Myocyte (in vitro differentiated cells): ENCODE measurements at regions not wholly inside any gene's neighbourhood (a gene's known extent, or its start where the extent isn't known, plus 50 kb on each side); places are given as distances from the start of the nearest gene placed in this dataset.

Experiments used
- DNase-seq: peaks from one replicate; pipeline ENCODE4 v3.0.0-alpha.2; 2012; ENCODE audit warnings: low read depth

DNA sequence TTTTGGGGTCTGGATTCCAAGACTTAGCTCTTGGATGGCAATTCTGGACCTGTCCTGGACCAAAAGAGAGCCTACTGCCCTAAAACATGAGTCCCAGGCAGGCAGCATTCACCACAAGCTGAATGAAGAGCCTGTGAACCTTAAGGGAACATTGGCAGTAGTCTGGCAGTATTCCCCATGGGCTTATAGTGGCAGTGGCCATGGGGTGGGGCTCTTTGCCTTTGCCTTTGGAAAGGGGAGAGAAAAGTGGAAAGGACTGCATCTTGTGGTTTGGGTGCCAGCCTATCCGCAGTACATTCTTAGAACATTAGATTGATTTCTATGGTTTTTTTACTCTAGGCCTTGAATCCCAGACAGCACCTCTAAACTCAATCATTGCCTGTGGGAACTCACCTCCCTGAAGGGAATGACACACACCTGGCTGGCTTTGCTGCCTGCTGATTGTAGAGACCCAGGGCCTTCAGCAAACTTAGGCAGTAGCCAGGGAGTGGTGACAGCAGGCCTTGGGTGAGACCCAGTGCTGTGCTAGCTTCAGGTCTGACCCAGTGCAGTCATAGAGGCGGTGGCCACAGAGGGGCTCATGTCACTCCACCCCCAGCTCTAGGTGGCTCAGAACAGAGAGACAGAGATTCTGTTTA, 216.3 kb downstream of the CETN3 start:
- no peak for DNase-seq

DNA sequence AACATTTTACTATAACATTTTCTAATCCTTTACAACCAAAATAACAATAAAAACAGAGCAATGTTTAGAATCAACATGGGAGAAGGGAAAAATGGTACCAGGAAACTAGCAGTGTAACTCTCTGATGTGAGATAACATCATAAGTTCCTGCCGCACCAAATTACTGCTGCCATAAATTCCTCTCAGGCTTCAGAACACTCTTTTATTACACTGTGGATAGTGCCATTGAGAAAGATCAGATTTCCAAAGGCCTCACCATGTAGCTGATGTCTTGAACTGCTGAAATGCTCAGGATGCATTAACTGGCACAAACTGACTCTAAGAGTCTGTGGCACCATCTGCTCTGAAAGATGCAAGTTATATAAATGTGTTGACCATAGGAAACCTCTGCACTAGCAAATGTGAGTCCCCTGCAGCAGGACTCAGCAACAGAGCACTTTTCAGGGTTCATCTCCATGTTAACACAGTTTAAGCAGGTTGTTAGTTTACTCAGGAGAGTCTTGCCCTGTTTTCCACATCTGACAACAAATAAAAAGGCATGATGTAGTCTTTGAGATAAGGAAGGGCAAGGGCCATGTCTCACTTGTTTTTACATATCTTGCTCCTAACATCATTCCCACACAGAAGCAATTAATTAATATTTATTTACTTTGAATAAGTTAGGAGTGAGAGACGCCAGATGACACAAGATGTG, 218.1 kb downstream of the CETN3 start:
- no peak for DNase-seq

DNA sequence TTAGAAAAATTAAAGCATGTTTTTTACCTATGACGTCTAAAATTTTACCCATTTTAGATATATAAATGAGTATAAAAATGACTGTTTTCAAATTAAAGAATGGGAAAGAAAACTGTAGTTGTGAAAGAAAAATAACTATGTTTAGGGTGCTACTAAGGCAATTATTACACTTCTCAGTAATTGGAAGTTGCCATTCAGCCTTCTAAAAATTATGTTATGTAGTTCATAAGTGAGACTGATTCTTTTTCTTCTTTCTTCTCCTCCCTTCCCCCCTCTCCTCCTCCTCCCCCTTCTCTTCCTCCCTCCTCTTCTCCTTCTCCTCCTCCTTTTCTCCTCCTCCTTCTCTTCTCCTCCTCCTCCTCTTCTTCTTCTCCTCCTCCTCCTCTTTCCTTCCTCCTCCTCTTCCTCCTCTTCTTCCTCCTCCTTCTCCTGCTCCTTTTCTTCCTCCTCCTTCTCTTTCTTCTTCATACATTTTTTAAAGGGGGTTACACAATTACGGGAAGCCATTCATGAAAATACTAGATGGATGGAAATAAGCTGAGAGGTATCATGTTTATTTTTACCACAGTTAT, 223.6 kb downstream of the CETN3 start:
- DNase-seq, result no peak

DNA sequence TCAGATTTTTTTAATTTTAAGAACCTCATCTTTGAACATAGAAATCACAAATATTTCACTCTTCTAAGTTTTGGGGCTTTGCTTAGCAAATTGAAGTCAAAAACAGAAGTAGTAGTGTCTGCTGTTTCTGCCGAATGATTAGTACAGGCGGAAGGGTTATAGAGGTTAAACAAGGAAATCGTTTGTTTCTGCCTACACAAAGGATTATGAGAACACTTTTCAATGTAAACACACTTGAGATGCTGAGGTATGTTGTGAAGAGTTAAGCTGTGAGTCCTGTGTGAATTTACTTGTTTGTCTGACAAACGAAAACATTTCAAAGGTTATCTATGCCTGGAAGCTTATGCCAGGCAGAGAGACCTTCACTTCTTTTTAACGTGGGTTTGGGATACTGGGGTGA, 224.8 kb downstream of the CETN3 start:
- DNase-seq, result no peak

DNA sequence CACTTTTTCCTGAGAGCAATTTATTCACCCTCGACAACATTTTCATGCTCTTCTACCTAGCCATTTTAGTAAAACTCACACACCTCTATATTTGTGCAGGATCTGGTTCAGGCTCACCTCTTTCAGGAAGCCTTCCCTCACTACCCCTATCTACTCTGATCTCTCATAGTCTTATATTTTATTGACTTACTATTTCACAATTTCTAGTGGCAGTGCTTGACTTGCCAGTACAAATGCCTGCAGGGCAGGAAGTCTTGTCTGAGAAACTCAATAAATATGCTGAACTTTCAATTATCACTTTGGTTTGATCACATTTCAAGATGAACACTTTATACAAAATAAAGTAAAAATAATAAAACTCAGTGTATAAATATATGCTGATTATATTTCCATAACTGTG, 226.8 kb downstream of the CETN3 start:
- no peak for DNase-seq

DNA sequence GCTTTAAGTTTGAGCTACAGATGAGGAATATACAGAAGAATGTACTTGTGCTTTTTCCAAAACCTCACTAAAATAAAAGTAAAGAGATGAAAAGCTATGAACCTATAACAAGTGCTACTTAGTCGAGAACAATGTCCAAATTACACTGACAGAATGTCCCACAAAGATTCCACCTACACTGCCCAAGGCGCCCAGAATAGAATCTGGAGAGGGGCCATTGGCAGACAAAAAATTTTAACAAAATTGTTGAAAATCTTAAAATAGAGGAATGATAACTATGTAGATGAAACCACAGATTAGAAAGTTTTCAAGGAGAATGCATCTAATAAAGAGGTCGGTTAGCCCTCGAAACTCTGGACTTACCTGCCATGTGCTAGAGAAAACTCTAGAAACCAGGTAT, 235.3 kb downstream of the CETN3 start:
- no peak for DNase-seq

DNA sequence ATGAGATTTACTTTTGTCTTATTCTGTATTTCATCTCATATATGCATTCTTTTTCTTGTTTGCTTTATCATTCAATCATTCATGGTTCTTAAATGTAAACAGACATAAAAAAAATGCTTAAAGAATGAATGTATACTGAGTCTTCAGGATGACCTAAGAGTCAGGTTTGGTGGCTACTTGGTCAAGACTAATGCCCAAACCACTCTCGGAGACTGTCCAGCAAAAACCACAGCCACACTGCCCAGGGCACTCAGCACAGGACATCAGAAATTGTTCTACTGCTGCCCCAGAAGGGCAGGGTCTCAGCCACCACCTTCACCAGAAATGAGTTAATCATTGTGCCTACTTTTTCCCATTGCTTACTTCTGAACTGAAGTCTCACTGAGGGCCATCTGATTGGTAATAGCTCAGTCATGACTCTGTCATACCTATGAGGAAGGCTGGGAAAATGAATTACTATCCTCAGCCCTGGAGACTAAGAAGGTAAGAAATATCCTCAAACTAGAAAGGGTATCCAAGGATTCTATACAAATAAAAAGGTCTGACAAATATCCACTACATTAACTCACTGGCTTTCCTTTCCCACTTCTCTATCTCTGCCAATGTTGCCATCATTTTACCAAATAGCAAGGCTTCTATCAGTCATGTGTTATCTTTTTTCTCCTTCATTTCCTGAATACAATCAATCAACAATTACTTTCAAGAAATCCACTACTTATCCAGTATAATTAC, 236.1 kb downstream of the CETN3 start:
- DNase-seq, result peak; percentile 24

DNA sequence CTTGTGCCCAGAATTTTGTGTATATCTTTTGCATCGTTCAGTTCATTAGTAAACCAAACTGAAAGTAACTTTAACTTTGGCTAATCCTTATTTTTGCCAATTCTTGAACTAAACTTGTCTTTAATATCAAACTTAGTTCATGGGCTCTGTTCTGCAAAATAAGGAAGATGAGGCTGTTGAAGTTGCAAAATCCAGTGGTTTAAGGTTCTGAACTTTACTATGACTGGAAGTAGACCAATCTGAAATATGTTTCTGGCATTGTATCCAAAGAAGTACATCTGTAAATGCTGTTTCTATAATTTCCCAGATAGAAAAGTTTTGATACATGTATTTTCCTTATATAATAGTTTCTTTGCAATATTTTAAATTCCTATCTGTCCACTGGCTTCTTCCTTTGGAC, 238.1 kb downstream of the CETN3 start:
- no peak for DNase-seq

DNA sequence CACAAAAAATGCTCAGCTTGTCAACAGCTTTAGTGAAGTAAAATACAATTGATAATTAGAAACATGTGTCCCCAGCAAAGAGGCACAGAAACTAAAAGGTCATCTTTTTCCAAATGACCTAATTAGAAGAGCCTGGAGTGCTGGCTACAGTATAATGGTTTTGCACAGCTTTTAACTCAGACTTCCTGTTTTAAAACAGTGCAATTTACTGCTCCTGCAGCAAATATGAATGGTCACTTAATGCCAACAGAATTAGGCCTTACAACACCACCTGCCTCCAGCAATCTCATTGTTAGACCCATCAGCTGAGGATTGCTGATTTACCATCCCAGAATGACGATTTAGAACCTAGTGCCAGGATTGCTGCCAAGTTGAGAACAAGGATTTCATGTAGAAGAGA, 239.3 kb downstream of the CETN3 start:
- DNase-seq, result peak; percentile 40

DNA sequence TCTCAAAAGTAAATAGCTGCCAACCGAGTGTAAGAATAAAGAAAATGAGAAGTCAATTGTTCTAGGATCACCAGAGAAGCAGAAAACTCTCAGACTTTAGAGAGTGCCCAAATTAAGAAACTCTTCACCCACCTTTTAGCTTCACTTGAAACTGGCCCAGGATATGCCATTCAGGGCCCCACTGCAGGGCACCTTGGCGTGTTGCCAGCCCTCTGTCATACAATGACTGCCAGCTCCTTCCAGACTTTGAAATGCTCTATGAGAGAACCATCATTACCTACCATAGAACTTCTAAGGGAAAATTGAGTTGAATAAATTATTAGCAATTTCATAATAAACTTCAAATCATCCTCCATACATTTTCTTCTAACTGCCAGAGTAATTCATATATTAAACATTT, 240.5 kb downstream of the CETN3 start:
- DNase-seq, result no peak

DNA sequence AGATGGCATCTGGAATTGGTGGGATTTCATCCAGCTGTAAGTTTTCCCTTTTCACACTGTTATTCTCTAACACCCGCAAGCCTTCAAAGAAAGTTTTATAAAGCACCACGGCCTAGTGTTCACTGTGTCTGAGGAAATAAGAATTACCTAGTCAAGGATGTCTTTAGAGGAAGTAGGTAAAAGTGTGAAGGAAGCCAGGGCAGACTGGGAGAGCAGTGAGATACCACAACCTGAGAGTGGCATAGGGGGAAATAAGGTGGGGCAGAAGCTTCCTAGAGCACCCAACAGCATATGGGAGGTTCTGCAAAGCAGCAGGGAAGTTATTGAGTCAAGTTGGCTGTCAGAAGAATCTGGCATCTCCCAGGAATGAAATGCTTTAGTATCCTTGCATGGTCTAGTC, 241.2 kb downstream of the CETN3 start:
- DNase-seq, result no peak

DNA sequence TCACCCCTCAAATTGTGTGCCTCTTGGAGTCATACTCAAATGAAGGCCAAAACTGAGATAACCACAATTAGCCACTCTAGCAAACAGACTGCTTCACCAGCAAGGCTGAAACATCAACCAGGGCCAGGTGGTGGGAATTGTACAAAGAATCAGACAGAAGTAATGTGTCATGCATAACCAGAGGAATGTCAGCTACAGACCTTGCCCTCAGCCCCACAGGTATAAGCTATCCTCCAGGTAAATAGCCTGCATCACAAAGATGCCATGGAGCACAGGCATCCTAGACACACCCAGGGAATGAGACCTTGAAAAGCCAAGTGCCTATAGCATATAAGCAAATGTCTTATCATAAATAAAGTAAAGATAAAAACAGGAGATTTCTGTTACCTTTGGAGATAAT, 242.7 kb downstream of the CETN3 start:
- no peak for DNase-seq

DNA sequence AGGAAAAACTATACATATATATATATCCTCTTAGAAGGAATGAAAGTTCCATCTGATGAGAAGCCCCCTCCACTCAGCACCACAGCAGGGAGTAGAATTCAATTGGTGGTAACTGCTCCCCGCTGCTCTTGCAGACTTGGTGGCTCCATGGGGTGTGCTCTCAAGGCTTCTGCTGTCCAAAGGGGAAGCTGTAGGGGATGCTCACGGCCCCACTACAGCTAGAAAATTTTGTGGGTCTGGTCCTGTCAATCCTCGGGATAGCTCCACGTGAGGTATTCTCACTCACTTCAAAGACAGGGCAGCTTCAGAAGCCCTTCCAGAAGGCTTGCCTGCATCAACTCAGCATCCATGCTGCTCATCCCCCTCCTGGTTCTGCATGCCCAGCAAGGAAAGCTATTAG, 247.2 kb downstream of the CETN3 start:
- DNase-seq, result no peak

DNA sequence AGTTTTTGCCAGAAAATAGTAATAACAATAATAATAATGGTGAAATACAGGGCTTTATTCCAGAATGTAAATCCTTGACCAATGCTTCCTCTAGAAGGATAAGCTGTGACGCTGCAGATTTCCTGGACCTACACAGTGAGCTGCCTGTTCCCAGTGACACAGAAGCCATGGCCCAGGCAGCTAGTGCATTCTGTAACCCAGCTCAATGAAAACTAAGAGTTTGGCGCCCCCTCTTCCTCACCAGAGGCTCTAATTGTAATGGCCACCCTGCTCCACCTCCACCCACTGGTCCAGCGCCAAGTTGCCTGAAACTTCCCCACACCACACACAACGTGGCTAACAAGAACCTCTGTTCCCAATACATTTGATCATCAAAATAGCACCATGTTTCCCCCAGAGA, 248.1 kb downstream of the CETN3 start:
- peak; percentile 41 for DNase-seq

DNA sequence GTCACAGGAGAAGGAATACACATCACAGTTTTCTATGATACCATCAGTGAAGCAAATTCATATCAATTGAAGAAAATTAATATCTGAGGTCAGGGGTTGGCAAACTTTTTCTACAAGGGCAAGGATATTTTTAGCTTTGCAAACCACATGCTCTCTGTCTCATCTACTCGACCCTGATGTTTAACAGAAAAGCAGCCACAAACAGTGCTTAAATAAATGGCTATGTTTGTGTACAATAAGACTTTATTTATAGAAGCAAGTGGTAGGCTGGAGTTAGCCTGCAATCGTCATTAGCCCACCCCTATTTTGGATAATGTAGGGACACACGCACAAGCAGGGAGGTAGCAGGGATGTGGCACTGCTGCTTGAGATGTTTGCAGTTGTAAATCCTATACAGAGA, 251.4 kb downstream of the CETN3 start:
- DNase-seq, result no peak

DNA sequence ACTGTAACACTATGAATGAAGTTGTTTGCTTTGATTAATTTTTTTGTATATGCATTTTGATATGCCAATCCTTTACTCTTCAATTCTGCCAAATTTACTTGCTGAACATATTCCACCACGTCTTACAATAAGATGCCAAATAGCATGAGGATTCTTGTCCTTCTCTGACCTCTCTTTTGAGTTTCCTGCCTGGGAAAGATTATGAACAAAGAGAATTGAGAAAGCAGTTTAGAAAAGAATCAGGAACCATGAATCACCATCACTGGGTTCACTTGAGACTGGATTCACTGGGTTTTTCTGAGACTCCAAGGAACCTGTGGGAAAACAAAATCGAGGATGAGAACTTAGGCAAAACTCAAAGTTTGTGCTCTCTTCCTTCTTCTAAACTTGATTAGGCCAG, 256.5 kb downstream of the CETN3 start:
- DNase-seq, result no peak

DNA sequence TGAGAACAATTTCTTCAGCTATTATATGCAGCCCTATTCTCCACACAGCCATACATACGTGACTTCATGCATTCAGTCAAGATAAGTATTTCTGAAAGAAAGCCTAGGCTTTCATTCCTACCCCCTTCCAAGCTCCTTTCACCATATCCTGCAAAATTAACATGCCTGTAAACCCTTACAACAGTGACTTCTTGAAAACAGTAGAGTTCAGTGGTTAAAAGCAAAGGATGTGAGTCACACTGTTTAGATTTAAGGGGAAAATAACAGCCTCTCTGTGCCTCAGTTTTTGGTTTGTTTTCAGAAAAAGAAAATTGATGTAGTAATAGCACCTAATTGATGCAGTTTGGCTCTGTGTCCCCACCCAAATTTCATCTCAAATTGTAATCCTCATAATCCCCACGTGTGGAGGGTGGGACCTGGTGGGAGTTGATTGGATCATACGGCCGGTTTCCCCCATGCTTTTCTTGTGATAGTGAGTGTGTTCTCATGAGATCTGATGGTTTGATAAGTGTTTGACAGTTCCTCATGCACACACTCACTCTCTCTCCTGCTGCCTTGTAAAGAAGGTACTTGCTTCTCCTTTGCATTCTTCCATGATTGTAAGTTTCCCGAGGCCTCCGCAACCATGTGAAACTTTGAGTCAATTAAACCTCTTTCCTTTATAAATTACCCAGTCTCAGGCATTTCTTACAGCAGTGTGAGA, 264.8 kb downstream of the CETN3 start:
- no peak for DNase-seq

DNA sequence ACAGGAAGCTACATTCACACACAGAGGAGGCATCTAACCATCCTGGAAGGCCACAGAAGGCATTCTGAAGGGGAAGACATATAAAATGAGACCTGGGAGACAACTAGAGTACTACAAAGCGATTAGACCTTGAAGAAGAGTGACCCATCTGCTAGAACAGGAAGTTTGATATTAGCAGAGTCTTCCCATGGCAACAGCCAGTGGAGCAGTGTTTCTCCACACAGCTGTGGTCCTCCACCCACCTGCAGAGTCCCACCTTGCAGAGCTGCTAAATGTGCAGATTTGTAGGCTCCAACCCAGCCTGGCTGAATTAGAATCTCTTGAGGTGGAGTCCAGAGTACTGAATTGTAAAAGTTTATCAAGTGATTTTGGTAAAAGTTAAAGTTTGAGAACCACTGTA, 267.0 kb downstream of the CETN3 start:
- DNase-seq, result no peak

DNA sequence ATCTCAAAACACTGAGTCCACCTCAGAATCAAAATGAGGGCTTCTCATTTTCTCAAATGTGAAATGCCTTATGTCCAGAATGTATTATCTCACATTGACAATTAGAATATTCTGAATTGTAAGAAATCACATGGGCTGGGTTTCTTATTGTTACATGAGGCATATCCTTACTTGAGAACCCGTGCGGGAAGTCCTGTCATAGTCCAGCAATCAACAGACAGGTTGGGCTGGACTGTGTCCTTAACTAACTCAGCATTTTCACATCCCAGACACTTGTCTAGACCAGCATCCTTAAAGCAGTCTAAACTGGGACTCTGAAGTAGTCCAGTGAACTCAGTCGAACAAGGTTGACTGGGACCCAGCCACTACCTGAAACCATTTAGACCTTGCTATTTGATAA, 267.6 kb downstream of the CETN3 start:
- no peak for DNase-seq

DNA sequence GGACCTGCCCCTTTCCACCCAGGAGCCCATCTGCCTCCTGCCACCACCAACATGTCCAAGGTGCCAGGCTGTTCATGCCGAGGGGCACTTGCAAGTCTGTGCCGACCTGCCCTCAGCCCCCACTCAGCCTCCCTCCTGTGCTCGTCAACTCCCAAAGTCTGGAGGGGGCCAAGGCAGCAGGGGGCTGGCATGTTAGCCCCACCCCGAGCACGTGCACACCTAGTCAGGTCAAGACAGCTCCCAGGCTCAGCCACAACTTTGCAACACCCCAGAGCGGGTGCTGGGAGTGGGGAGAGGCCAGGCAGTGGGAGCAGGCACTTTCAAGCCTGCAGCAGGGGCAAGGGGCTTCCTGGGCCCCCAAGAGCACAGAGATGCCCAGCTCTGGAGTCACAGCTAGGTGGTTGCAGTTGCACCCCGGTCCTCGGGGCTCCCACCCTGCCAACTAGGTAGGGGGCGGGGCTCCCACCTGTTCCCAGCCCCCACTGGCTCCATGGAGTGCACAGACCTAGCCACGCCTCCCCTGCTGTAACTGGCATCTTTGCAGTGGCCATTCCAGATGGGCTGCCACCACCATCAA, 272.5 kb downstream of the CETN3 start:
- no peak for DNase-seq

DNA sequence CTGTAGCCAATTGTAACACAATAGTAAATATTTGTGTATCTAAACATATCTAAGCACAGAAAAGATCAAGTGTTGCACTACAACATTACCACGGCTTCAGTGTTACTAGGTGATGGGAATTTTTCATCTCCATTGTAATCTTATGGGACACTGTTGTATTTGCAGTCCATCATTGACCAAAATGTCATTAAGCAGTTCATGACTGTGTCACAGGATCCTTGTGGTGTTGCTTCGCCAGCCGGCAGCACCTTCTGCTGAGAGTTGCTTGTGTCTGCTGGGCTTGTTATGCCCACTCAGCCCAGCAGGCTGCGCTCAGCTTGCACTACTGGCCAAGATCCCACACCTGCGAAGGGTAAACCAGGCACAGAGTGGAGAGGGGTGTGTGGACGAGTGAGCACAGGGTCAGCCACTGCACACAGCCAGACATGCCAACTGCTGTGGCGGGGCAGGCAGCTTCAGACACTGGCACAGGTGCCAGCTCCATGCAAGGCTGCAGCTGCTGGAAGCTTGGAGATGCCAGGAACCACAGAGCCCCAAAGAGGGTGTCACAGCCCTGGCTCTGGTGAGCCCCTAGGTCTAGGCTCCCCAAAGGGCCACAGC, 273.7 kb downstream of the CETN3 start:
- DNase-seq, result peak; percentile 93
